IMR-90 (cell line): ENCODE measurements at regions not wholly inside any gene's neighbourhood (a gene's known extent, or its start where the extent isn't known, plus 50 kb on each side); places are given as distances from the start of the nearest gene placed in this dataset.

Experiments
- ATAC-seq: fragments of 200-7000 bp; cut with Tn5 transposase; 2 replicates; pipeline ENCODE4 v1.9.1; 2020; ENCODE audit warnings: low read depth, mild to moderate bottlenecking, moderate library complexity
- BruUV-seq: library from RNA; stranded (reverse); fragments of 400-500 nt; replicated peaks from 2 replicates; lab custom pipeline; 2021; lab: Mats Ljungman, UMichigan
- CTCF ChIA-PET: fragments of 300-600 bp; formaldehyde crosslinking; extraction: SDS; loops from one replicate; lab custom pipeline; 2021; ENCODE audit warnings: antibody characterized with exemption; lab: Yijun Ruan, JAX
- POLR2A ChIA-PET: fragments of 300-600 bp; sonication (Branson Sonifier 250); formaldehyde crosslinking; loops from one replicate; lab custom pipeline; 2022; ENCODE audit warnings: antibody characterized with exemption; ENCODE audit not compliant: unreplicated experiment; lab: Charles Lee
- DNase-seq: peaks from one replicate; pipeline ENCODE4 v3.0.0; 2013
- H2AFZ ChIP-seq: replicated peaks from 2 replicates; pipeline ENCODE3; 2013; ENCODE audit warnings: low read length, mild to moderate bottlenecking; ENCODE audit not compliant: poor library complexity
- H2AK5ac ChIP-seq: 2 replicates; pipeline ENCODE4 v1.6.1; 2013; ENCODE audit warnings: low read depth, low read length, inconsistent platforms
- H2AK9ac ChIP-seq: replicated peaks from 2 replicates; pipeline ENCODE3; 2013; ENCODE audit warnings: mild to moderate bottlenecking, low read depth, low read length, moderate library complexity; ENCODE audit not compliant: poor library complexity
- H2BK120ac ChIP-seq: 2 replicates; pipeline ENCODE4 v1.6.1; 2013; ENCODE audit warnings: low read depth, low read length, inconsistent platforms
- H2BK15ac ChIP-seq: 3 replicates; pipeline ENCODE4 v1.6.1; 2013; ENCODE audit warnings: low read depth, low read length, inconsistent platforms
- H2BK20ac ChIP-seq: 2 replicates; pipeline ENCODE4 v1.6.1; 2013; ENCODE audit warnings: low read depth, mild to moderate bottlenecking, inconsistent platforms, low read length, moderate library complexity
- H2BK5ac ChIP-seq: 2 replicates; pipeline ENCODE4 v1.6.1; 2013; ENCODE audit warnings: mild to moderate bottlenecking, low read depth, low read length, inconsistent platforms; ENCODE audit not compliant: poor library complexity, severe bottlenecking
- H3K14ac ChIP-seq: replicated peaks from 2 replicates; pipeline ENCODE4 v1.6.1; 2013; ENCODE audit warnings: low read depth, low read length, inconsistent platforms
- H3K18ac ChIP-seq: 2 replicates; pipeline ENCODE4 v1.6.1; 2013; ENCODE audit warnings: low read depth, low read length, control low read depth
- H3K23ac ChIP-seq: 2 replicates; pipeline ENCODE4 v1.6.1; 2013; ENCODE audit warnings: low read depth, low read length, inconsistent platforms
- H3K27ac ChIP-seq: 2 replicates; pipeline ENCODE4 v1.5.1; 2013; ENCODE audit warnings: mild to moderate bottlenecking, control low read depth, low read length; ENCODE audit not compliant: insufficient read depth
- H3K27me3 ChIP-seq: 2 replicates; pipeline ENCODE4 v1.6.1; 2013; ENCODE audit warnings: low read length; ENCODE audit not compliant: control insufficient read depth, insufficient read depth
- H3K36me3 ChIP-seq: 2 replicates; pipeline ENCODE4 v1.6.1; 2013; ENCODE audit warnings: low read length, mixed read lengths; ENCODE audit not compliant: control insufficient read depth, insufficient read depth
- H3K4ac ChIP-seq: 2 replicates; pipeline ENCODE4 v1.6.1; 2013; ENCODE audit warnings: low read depth, low read length, inconsistent platforms
- H3K4me1 ChIP-seq: 2 replicates; pipeline ENCODE4 v1.6.1; 2013; ENCODE audit warnings: low read length, mixed read lengths; ENCODE audit not compliant: control insufficient read depth, insufficient read depth
- H3K4me2 ChIP-seq: 2 replicates; pipeline ENCODE4 v1.6.1; 2013; ENCODE audit warnings: low read depth, mild to moderate bottlenecking, control low read depth, low read length, moderate library complexity
- H3K4me3 ChIP-seq: 2 replicates; pipeline ENCODE4 v1.5.1; 2013; ENCODE audit warnings: low read depth, mild to moderate bottlenecking, control low read depth, low read length, moderate library complexity; ENCODE audit not compliant: insufficient read depth
- H3K56ac ChIP-seq: 2 replicates; pipeline ENCODE4 v1.6.1; 2013; ENCODE audit warnings: low read length, inconsistent platforms; ENCODE audit not compliant: insufficient read depth; ENCODE audit errors: extremely low read depth
- H3K79me1 ChIP-seq, 2 experiments: 2 replicates each; pipeline ENCODE4 v1.6.1; 2013; ENCODE audit warnings: low read length in 2 of 2, inconsistent platforms in 1 of 2, low read depth in 1 of 2
- H3K9ac ChIP-seq: 2 replicates; pipeline ENCODE4 v1.6.1; 2013; ENCODE audit warnings: low read depth, low read length, control low read depth
- H3K9me1 ChIP-seq: 2 replicates; pipeline ENCODE4 v1.6.1; 2013; ENCODE audit warnings: low read length, inconsistent platforms; ENCODE audit not compliant: insufficient read depth
- H3K9me3 ChIP-seq: 2 replicates; pipeline ENCODE4 v1.6.1; 2013; ENCODE audit warnings: low read length; ENCODE audit not compliant: control insufficient read depth, insufficient read depth
- H4K20me1 ChIP-seq: 2 replicates; pipeline ENCODE4 v1.6.1; 2013; ENCODE audit warnings: low read length, inconsistent platforms; ENCODE audit not compliant: insufficient read depth
- H4K5ac ChIP-seq: 2 replicates; pipeline ENCODE4 v1.6.1; 2013; ENCODE audit warnings: mild to moderate bottlenecking, low read depth, low read length, control low read depth
- H4K8ac ChIP-seq, 2 experiments: 2 replicates each; pipeline ENCODE4 v1.6.1; 2013; ENCODE audit warnings: low read depth in 2 of 2, low read length in 2 of 2, control low read depth in 1 of 2, inconsistent platforms in 1 of 2
- H4K91ac ChIP-seq: 2 replicates; pipeline ENCODE4 v1.6.1; 2013; ENCODE audit warnings: low read depth, low read length, inconsistent platforms; ENCODE audit not compliant: insufficient read depth
- BHLHE40 ChIP-seq: fragments of 150-350 bp; IDR thresholded peaks from 2 replicates; pipeline ENCODE4 v1.6.1; 2016; ENCODE audit warnings: mild to moderate bottlenecking, low read depth, low read length
- RAD21 ChIP-seq: IDR thresholded peaks from 2 replicates; pipeline ENCODE4 v1.6.1; 2012; ENCODE audit warnings: low read length, improper control_type of control experiment
- WGBS, 2 experiments: methylation state at CpG; one replicate each; pipeline versions ENCODE4 v1.1.5 to v1.1.7; 2013; ENCODE audit warnings: missing lambda C conversion rate in 2 of 2; ENCODE audit not compliant: insufficient read length in 1 of 2; ENCODE audit errors: extremely low coverage in 2 of 2; 5-methylcytosine and 5-hydroxymethylcytosine counted together
- dilution Hi-C: fragments of 300-500 bp; cut with HindIII; formaldehyde crosslinking; loops from one replicate; pipeline ENCODE4 v1.14.3; 2018; ENCODE audit warnings: low sequenced_read_pairs; ENCODE audit not compliant: unreplicated experiment
- in situ Hi-C: fragments of 300-500 bp; cut with MboI; formaldehyde crosslinking; loops from 3 replicates; pipeline ENCODE4 v1.14.3; 2019; ENCODE audit warnings: low sequenced_read_pairs, inconsistent platforms, mixed read lengths
- intact Hi-C: fragments of 100-400 bp; cut with micrococcal nuclease; formaldehyde crosslinking; loops from 2 replicates; pipeline ENCODE4 v1.10.0; 2022

GRCh38 chr4:122073615-122074014, 78.5 kb upstream of the BLTP1 start:
- no peak overlapping the region for H2BK5ac ChIP-seq
- H2BK120ac ChIP-seq: no peak overlapping the region
- H2AFZ ChIP-seq: no peak overlapping the region
- intact Hi-C loops: no loop called here
- no peak overlapping the region for H3K9ac ChIP-seq
- H2AK5ac ChIP-seq: no peak overlapping the region
- H2BK20ac ChIP-seq: no peak overlapping the region
- H3K56ac ChIP-seq: no peak overlapping the region
- H3K9me3 ChIP-seq: no peaks in the 10 kb centered on the region
- H2AK9ac ChIP-seq: no peak overlapping the region
- DNase-seq: no peak
- H3K27ac ChIP-seq: no peak overlapping the region
- no peak overlapping the region for H3K4ac ChIP-seq
- dilution Hi-C loops: no loop called here
- no peaks in the 10 kb centered on the region for H3K9me1 ChIP-seq
- no peak overlapping the region for H3K14ac ChIP-seq
- H3K23ac ChIP-seq: no peak overlapping the region
- H4K20me1 ChIP-seq: no peaks in the 10 kb centered on the region
- H3K79me1 ChIP-seq: no peaks in the 10 kb centered on the region
- H3K18ac ChIP-seq: no peak overlapping the region
- no peaks in the 10 kb centered on the region for H3K36me3 ChIP-seq
- H3K4me2 ChIP-seq: no peak overlapping the region
- no TSS peak for BruUV-seq
- H2BK15ac ChIP-seq: no peak overlapping the region
- H4K8ac ChIP-seq: no peak overlapping the region
- ChIA-PET POLR2A (no interaction called here), CTCF (no interaction called here)
- WGBS, 2 experiments: no CpG with 5 or more reads among the region's 2 CpGs
- no peak for TF ChIP-seq BHLHE40
- TF ChIP-seq RAD21: no peak
- no peak for ATAC-seq
- no peaks in the 10 kb centered on the region for H3K4me1 ChIP-seq
- no peak overlapping the region for H3K4me3 ChIP-seq
- no peak overlapping the region for H4K91ac ChIP-seq
- H4K5ac ChIP-seq: no peak overlapping the region
- H3K27me3 ChIP-seq: no peaks in the 10 kb centered on the region
- in situ Hi-C loops: no loop called here
